ENCODE measurements at regions not wholly inside any gene's neighbourhood (a gene's known extent, or its start where the extent isn't known, plus 50 kb on each side); places are given as distances from the start of the nearest gene placed in this dataset.

DNA sequence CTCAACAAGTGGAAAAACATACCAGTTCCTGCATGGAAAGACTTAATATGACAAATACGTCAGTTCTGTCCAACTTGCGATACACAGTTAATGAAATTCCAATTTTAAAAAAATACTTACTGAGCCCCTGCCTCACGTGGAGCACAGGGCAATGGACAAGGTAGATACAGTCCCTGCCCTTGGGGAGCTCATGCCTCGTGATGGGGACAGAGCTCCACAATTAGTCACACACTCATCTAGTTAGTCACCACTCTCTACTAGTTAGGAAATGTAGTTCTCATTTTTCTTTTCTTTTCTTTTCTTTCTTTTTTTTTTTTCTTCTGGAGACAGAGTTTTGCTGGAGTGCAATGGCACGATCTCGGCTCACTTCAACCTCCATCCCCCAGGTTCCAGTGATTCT is 74.7 kb upstream of the CDH5 start:
- ATAC-seq, result no peak
- no peaks in the 10 kb centered on the region for H3K4me1 ChIP-seq

DNA sequence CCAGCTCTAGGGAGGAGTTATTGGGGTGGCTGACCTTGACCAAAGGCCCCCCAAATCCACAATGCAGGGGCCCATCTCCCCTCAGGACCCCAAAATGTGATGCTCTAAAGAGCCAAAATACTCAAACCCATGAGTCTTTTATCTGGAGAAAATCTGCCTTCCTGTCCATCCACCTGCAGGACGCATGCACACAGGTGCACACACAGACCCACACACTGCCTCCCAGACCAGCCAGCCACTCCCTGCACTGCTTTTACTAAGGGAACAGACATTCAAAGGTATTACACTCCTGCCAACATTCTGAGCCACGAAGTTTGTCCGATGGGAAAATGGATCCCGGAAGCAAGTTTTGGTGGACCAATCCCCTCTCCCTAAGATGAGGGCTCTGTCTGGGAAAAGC is 76.1 kb upstream of the CDH5 start:
- Histone ChIP-seq H3K27me3 (no peaks in the 10 kb centered on the region), H3K9me3 (no peaks in the 10 kb centered on the region), H3K36me3 (replicated peaks in 1 of 2; ENCODE audit: insufficient read depth in 1 of 2, low read depth in 2 of 2) (no peaks in the 10 kb centered on the region), H3K27ac (no peak overlapping the region), H3K4me3 (no peak overlapping the region), H3K4me1 (no peaks in the 10 kb centered on the region)
- DNase-seq, result no peak
- intact Hi-C loops (cut with DNase I), result no loop called here
- ATAC-seq, result no peak
- 79 to 84% methylated on average over 3 to 4 of the region's 4 CpGs for WGBS, 2 donors
- TF ChIP-seq, protein P1, sequence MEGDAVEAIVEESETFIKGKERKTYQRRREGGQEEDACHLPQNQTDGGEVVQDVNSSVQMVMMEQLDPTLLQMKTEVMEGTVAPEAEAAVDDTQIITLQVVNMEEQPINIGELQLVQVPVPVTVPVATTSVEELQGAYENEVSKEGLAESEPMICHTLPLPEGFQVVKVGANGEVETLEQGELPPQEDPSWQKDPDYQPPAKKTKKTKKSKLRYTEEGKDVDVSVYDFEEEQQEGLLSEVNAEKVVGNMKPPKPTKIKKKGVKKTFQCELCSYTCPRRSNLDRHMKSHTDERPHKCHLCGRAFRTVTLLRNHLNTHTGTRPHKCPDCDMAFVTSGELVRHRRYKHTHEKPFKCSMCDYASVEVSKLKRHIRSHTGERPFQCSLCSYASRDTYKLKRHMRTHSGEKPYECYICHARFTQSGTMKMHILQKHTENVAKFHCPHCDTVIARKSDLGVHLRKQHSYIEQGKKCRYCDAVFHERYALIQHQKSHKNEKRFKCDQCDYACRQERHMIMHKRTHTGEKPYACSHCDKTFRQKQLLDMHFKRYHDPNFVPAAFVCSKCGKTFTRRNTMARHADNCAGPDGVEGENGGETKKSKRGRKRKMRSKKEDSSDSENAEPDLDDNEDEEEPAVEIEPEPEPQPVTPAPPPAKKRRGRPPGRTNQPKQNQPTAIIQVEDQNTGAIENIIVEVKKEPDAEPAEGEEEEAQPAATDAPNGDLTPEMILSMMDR (IDR thresholded peaks at IDR 0.05), result no peak

More for the DNA sequence above, 74.7 kb upstream of the CDH5 start:
- no peak overlapping the region for H3K27ac ChIP-seq
- no peaks in the 10 kb centered on the region for H3K9me3 ChIP-seq
- intact Hi-C loops (cut with DNase I), result no loop called here
- no peak for TF ChIP-seq POLR2A (IDR thresholded peaks at IDR 0.05)
- TF ChIP-seq, protein P1 (IDR thresholded peaks at IDR 0.05), result no peak
- H3K27me3 ChIP-seq, result no peaks in the 10 kb centered on the region
- WGBS, 2 donors, result 73 to 77% methylated on average over 6 of the region's 6 CpGs
- H3K36me3 ChIP-seq (replicated peaks in 1 of 2; ENCODE audit: insufficient read depth in 1 of 2, low read depth in 2 of 2), result no peaks in the 10 kb centered on the region
- no peak for DNase-seq
- no peak overlapping the region for H3K4me3 ChIP-seq

DNA sequence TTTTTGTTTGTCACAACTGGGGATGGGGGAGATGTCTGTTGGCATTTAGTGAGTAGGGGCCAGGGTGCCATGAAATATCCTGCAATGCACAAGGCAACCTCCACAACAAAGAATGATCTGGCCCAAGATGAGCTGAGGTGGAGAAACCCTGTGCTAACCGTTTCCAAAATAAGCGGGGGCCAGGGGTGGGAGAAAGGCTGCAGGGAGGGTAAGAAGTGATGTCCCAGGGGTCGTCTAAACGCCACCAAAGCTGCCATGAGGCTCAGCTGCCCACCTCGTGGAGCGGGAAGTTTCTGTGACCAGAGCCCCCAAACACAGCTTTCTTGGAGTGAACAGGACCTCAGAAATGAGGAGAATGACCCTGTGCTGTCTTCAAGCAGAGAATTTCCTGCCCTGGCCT is 76.5 kb upstream of the CDH5 start:
- Histone ChIP-seq H3K4me3 (no peak overlapping the region), H3K27me3 (no peaks in the 10 kb centered on the region), H3K27ac (no peak overlapping the region), H3K36me3 (replicated peaks in 1 of 2; ENCODE audit: insufficient read depth in 1 of 2, low read depth in 2 of 2) (no peaks in the 10 kb centered on the region), H3K9me3 (no peaks in the 10 kb centered on the region), H3K4me1 (no peaks in the 10 kb centered on the region)
- ATAC-seq (no peak), DNase-seq (no peak)
- TF ChIP-seq, protein P1 (IDR thresholded peaks at IDR 0.05), result no peak
- TF ChIP-seq POLR2A (IDR thresholded peaks at IDR 0.05), result no peak
- intact Hi-C loops (cut with DNase I), result no loop called here
- 66 to 70% methylated on average over 6 of the region's 6 CpGs for WGBS, 2 donors

- Histone ChIP-seq H3K27me3 (no peaks in the 10 kb centered on the region), H3K4me3 (no peak overlapping the region), H3K36me3 (replicated peaks in 1 of 2; ENCODE audit: insufficient read depth in 1 of 2, low read depth in 2 of 2) (no peaks in the 10 kb centered on the region), H3K4me1 (no peaks in the 10 kb centered on the region), H3K9me3 (no peaks in the 10 kb centered on the region), H3K27ac (no peak overlapping the region)
- WGBS, 2 donors, result 80 to 82% methylated on average over 7 of the region's 15 CpGs
- intact Hi-C loops (cut with DNase I), result no loop called here
- ATAC-seq (no peak), DNase-seq (no peak)
- TF ChIP-seq, protein P1 (IDR thresholded peaks at IDR 0.05), result no peak
- TF ChIP-seq POLR2A (IDR thresholded peaks at IDR 0.05), result no peak
Measured at GRCh38 chr16:66289051-66289680, 77.3 kb upstream of the CDH5 start.

DNA sequence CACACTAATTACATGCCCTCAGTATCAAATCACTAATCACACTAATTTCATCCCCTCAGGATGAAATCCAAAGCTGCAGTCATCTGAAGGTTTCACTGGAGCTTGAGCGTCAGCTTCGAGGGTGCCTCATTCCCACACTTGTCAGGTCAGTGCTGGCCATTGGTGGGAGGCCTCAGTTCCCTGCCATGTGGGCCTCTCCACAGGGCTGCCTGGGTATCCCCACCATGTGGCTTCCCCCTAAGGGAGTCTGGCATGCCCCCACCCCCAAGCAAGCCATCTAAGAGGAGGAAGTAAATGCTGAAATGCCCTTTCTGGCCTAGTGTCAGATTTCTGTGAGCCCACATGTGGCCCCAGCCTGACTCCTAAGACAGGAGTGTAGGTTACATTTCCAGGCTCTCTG is 78.6 kb upstream of the CDH5 start:
- Histone ChIP-seq H3K27me3 (no peaks in the 10 kb centered on the region), H3K4me3 (no peak overlapping the region), H3K27ac (no peak overlapping the region), H3K9me3 (no peaks in the 10 kb centered on the region), H3K36me3 (replicated peaks in 1 of 2; ENCODE audit: insufficient read depth in 1 of 2, low read depth in 2 of 2) (no peaks in the 10 kb centered on the region), H3K4me1 (no peaks in the 10 kb centered on the region)
- ATAC-seq (no peak), DNase-seq (no peak)
- TF ChIP-seq, protein P1 (IDR thresholded peaks at IDR 0.05), result no peak
- TF ChIP-seq POLR2A (IDR thresholded peaks at IDR 0.05), result no peak
- 92% methylated on average over 2 of the region's 2 CpGs; no CpG with 5 or more reads in 1 of the 2 donors for WGBS, 2 donors
- intact Hi-C loops (cut with DNase I), result no loop called here
